ENCODE measurements at regions not wholly inside any gene's neighbourhood (a gene's known extent, or its start where the extent isn't known, plus 50 kb on each side); places are given as distances from the start of the nearest gene placed in this dataset.

GRCh38 chr2:107589079-107589491 is 237.6 kb upstream of the RGPD4 start:
- no peak for TF ChIP-seq POLR2AphosphoS5 (IDR thresholded peaks at IDR 0.05; ENCODE audit: borderline replicate concordance, low read depth, low read length)
- TF ChIP-seq EZH2 (IDR thresholded peaks at IDR 0.05), result no peak
- no peak for TF ChIP-seq FOXP2 (optimal IDR thresholded peaks at IDR 0.05; ENCODE audit: control extremely low read depth, extremely low read length, insufficient read depth)
